ENCODE measurements at regions not wholly inside any gene's neighbourhood (a gene's known extent, or its start where the extent isn't known, plus 50 kb on each side); places are given as distances from the start of the nearest gene placed in this dataset.

DNA sequence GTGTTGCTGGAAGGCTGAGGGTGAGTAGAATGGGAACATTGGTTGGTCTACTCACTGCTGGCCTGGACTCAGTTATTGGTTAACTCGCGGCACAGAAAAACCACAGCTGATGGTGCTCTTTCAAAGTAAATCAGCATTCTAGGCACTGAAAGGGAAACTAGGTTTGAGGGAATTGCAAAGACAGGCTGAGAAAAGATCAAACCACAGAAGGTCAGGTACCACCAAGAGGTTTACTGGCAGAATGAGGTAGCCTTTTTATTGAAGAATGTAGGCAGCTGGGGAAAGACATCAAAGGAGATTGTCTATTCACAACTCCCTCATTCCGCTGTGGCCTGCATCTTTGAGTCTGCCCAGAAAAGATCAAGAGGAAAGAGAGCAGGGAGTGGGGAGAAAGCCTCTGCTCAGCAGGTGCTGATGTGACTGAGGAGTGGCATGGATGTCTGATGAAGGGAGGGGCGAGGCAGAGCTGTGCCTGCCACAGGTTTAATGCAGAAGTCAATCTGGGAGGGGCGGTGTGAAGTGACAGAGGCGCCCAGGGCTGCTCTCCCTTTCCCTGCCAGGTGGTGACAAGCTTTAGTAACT, 255.5 kb downstream of the MAN2A1 start:
- DNase-seq (ENCODE audit: low spot score) = no peak

DNA sequence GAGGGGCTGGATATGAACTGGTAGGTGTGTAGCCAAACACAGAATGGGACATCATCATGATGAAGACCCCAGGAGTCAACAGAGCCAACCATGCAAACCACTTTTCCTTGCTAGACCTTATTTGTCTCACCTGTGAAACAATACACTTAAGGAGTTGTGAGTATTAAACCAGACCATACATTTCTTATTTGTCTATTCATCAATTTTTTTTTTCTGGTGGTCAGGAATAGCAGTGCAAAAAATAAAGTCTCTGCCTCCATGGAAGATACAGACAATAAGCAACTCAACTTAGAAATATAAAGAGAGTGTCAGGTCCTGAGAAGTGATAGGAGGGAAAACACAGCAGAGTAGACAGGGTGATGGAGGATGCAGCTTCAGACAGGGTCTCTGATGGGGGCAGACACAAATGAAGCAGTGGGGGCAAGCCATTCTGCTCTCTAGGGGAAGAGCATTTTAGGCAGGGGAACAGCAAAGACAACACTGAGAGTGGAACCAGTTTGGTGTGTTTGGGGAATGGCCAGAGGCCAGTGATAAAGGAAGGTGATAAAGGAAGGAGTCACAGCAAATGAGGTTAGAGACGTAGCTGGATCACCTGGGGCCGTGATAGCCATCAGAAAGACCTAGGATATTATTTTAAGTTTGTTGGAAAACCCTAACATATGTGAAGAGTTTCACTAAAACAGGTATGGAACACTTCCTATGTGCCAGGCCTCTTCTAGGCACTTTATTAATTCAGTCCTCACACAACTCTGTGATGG, 256.2 kb downstream of the MAN2A1 start:
- DNase-seq (ENCODE audit: low spot score) = no peak

DNA sequence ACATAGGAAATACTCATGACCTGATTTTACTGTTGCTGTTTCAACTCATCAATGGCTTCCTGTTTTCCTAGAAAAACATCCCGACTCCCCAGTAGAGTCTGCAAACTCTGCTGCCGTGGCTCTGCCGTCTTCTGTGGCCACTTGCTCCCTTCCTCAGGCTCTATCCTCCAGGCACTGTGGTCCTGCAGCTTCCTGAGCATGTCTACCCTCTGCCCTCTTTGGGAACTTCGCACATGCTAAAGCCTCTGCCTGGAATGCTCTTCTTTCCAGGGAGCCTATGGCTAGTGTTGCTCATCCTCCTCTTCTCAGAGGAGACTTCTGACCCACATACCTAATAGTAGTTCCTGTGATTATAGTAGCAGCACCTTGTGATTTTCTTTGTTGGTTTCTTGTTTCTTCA, 256.9 kb downstream of the MAN2A1 start:
- no peak for DNase-seq (ENCODE audit: low spot score)

DNA sequence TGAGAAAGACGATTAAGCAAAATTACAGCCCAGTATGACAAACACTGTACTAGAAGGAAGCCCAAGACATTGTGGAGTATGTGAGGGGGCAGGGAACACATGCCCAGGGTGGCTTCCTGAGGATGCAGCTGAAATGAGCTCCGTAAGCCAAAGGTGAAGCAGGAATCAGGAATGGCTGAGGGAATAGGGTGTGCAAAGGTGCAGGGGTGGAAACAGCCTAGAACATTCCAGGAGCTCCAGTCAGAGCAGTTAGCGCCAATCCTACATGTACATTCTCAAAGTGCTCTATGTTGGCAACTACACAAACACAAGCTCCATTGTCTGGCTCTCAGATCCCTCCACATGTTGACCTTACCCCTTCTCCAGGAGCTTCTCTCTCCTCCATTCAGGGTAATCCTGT, 257.9 kb downstream of the MAN2A1 start:
- no peak for DNase-seq (ENCODE audit: low spot score)

DNA sequence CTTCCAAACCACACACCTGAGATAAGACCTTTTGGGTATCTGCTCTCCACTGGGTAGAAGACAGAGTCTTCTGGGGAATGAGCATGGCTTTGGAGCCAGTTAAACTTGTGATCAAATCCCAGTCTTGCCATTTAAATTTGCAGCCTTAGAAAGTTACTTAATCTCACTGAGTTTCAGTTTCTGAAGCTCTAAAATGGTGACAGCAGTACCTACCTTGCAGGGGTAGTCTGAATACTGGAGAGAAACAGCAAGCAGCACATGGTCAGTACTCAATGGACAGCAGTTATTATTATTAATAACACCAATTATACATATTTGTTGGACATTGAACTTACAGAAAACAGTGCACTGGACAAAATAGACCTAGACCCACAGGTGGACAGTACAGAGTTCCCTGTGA, 260.9 kb downstream of the MAN2A1 start:
- no peak for DNase-seq (ENCODE audit: low spot score)

DNA sequence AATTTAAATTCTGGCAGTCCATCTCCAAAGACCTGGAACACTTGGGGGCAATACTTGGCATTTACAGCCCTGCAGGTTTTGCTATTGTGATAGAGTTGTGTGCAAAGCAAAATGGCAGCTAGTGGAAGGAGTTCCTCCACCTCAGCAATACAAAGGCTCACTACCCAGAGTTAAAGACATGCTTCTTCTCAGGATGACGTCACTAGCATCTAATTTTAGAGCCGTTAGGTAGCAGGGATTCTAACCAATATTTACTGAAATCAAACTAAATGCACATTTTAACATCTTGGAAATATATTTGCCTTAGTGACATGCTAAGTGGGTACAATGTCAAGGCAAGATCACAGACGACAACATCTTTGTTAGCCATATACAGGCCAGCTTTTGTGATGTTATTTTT, 261.6 kb downstream of the MAN2A1 start:
- no peak for DNase-seq (ENCODE audit: low spot score)

DNA sequence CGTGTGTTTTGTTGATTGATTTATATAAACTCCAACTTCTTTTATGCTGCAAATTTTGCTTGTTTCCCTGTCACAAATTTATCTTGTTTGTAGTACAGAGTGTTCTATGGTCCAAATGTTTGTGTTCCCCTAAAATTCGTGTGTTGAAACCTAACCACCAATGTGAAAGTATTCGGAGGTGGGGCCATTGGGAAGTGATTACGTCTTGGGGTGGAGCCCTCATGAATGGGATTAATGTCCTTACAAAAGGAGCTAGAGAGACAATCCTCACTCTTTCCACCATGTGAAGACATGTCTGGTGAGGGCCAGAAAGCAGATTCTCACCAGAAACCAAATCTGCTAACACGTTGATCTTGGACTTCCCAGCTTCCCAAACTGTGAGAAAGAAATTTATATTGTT, 262.0 kb downstream of the MAN2A1 start:
- no peak for DNase-seq (ENCODE audit: low spot score)

DNA sequence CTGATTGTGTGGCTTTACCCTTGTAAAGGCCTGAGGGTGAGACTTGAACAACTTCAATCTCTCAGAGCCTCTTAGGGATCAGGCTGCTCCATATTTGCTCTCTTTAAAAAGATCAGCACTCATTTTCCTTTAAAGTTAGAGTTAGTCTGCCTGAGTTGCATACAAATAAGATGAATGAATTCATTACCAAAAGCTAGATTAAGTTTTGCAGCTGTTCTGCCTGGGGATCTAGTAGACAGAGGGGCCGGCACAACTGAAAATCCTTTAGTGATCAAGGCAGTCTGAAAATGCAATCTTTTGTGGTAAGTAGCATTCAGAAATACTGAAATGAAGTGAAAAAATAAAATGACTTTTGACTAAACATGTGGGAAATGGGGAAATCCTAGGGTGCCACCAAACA, 264.0 kb downstream of the MAN2A1 start:
- DNase-seq (ENCODE audit: low spot score) = no peak

DNA sequence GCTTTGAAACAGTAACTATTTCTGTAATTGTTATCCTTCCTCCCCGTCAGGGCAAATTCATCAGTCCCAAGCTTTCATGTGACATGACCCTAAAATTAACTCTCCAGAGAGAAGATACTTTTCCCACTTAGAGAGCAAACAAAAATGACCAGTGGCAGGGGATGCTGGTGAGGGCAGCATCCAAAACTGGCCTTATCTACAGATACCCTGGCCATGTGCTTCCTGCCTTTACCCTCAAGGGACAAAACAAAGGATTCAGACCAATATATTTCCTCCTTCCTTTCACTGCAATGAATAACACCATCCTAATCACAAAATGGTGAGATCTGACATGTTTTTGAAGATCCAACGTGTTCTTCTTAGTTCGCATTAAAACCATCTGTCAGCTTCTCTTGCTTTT, 267.2 kb downstream of the MAN2A1 start:
- no peak for DNase-seq (ENCODE audit: low spot score)

DNA sequence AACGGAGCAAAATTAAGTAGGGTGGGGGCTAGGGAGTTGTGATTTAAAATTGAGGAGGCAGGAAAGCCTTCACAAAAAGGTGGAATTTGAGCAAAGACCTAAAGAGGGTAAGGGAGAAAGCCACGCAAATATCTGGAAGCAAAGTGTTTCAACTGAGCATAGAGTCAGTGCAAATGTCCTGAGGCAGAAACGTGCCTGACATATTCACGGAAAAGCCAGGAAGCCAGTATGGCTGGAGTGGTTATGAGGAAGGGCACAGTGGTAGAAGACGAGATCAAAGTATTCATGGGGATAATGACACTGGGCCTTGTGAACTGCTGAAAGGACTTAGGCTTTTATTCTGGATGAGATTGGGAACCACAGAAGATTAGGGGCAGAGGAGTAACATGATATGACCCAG, 268.4 kb downstream of the MAN2A1 start:
- DNase-seq (ENCODE audit: low spot score) = no peak

DNA sequence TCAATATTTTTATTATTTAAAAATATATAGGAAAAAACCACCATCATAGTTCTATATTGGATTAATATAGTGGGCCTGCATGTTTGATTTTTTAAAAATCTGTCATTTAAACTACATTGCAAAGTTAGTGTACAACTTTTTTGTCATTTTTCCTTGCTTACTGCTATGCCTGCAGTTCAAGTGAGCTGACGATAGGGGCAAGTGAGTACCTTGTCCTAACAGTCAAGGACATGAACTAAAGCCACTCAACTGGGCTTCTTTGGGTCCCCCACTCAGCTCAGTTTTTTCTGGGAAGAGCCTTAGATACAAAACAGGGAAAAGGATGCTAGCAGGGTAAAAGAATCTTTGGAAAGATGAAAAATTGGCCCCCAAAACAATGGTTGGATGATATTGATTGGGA, 269.9 kb downstream of the MAN2A1 start:
- no peak for DNase-seq (ENCODE audit: low spot score)

DNA sequence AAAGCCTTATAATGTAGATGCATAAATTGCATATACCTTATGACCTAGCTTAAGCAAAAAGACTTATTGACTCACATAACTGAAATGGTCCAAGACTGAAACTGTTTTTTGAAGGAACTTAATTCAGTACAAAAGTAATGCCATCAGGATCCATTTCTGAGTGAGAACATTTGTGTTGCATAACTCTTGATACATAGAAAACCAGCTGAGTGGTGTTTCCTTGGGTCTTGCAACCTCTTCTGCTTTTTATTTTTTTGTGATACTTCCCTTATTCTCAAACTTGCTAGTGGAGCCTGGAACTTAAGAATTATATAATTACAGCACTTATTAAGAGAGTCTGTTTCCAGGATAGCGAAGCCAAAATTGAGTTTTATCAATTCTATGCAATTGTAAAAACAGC, 272.0 kb downstream of the MAN2A1 start:
- no peak for DNase-seq (ENCODE audit: low spot score)

DNA sequence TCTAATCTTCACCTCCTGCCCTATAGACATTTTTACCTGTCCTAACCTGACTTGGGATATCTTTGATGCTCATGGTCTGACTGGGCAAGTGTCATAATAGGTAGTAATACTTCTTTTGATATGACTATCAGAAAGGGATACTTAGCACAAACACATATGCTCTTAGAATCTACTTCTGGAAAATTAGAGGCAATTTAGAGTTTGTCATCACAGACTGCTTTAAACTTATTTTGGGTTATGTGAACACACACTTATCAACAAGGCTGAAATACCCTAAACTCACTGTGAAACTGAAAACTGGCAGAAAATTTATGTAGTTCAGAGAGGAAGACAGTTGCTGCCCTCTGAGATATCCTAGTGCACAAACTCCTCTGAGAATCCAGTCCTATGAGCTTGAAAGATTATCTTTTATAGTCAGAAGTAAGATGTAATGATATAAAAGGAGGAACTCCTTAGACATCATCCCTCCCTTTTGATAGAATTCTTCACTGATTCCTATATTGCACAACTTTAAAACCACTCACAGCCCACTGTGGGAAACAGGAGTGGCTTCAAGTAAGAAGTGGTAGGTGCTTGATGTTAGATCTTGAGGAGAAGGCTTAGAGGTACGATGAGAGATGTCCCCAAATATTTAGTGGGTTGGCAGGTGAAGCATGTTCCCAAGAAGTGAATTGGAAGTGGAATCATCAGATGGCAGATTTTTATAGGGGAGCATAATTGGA, 273.3 kb downstream of the MAN2A1 start:
- no peak for DNase-seq (ENCODE audit: low spot score)

DNA sequence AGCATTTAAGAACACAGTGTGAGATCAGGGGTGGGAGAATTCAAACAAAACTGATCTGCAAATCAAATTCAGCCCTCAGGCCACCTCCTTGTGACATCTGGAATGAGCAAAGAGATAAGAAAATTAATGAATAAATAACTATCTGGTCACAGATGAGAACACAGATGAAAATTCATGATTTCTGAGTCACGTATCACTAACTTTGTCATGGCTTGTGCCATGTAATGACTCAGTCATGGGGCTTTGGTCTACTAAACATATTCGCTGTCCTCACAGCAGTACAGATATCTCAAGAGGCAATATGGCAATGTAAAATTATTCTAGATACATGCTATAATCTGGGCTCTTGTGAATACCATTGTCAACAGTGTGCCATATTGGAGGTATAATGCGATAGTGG, 274.4 kb downstream of the MAN2A1 start:
- DNase-seq (ENCODE audit: low spot score) = no peak

DNA sequence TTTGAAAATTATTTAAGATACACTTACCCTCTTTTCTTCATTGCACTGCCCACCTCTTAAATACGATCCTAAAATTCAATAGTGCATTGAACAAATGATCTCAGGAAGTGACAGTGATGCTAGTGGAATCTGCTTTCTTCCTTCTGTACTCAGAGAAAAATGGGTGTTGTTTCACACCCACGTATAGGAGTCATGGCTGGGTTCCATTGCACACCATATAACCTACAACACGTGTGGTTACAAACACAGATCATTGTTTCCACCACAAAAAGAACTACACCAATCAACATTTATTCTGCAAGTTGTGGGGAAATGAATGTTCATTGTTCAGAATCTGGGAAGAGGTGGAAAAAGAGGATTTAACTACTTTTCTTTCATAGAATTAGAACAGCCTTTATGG, 275.9 kb downstream of the MAN2A1 start:
- no peak for DNase-seq (ENCODE audit: low spot score)

DNA sequence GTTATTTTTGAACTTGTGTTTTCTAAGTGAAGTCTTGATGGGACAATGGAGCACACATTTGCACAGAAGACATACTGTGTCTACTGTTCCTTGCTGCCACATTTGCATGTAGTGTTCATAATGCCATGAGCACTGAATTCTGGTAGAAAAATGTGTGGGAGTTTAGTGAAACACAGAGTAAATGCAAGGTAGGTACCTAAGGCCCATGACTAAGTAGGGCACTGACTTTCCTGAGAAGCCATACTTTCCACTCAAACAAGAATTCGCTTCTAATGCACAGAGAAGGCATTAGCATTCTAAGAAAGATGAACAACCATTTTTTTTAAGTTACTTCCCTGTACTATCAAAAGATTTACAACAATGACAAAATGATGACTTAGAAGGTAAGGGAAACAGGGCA, 282.2 kb downstream of the MAN2A1 start:
- no peak for DNase-seq (ENCODE audit: low spot score)

DNA sequence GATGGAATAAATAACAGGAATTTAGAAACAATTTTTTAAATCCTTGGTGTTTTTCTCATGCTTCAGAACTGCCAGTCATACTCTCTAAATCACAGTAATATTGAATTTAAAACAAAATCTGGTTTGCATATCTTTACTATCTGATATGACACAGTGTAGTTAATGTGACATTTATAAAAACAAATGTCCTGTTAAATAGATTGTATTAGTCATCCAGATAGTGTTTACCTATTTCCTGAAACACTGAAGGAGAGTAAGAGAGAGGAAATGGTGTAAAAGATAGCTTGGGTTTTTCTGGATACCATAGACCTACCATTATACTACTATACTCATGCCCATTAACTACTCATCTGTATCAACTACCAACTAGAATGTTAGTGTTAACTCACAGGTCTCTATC, 292.3 kb downstream of the MAN2A1 start:
- DNase-seq (ENCODE audit: low spot score) = no peak

DNA sequence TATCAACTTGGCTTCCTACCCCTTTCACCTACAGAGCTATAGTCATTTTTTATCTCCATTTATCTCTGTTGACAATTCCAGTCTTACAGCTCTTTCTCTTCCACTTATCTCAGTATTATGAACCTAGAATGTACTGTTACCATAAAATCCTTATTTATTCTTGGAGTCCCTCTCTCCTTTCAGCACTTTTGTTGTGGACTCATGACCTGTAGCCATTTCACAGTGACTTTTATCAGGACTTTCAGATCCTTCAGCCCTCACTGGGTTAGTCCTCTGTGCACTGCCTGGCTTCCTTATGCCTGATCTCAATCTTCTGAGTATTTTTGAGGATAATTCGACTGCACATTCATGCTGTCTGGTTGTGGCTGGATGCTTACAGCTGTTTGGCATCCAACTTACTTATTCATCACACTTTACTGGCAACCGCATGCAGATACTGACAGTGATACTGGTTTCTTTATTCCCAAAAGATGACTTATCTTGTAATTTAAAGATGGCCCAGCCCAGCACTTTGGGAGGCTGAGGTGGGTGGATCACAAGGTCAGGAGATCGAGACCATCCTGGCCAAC, 293.3 kb downstream of the MAN2A1 start:
- DNase-seq (ENCODE audit: low spot score) = no peak

DNA sequence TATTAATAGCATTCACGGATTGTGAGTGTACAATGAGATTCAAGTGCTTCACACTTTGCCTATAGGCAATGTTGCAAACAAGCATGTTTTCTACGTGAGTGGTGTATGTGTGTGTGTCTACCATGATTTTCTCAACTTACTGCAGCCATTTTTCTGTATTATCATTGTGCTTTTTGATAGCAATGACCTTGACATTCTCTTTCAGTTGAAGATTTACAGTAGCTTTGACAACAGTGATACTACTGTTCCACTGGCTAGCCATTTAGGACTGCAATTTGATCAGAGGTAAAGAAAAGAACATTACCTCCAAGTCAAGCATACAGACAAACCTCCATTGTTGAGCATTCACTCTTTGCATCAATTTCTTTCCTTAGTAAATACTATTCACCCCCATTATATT, 297.0 kb downstream of the MAN2A1 start:
- no peak for DNase-seq (ENCODE audit: low spot score)

DNA sequence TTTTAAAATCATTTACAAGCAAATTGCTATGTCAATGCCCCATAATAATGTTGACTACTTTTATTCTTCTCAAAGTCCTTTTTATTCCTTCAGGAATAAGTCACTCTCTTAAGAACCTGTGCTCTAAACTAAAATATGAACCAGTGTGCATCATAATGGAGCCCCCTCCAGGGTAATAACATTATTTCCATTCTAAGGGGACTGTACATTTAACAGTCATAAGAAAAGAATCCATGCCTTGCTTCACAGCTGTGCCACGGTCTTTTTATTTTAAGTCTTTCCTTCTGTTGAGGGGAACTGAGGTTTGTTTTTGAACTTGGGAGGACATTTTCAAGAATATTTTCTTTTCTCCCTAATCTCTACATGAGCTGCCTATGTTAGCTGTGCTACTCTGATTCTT, 297.6 kb downstream of the MAN2A1 start:
- DNase-seq (ENCODE audit: low spot score) = no peak

DNA sequence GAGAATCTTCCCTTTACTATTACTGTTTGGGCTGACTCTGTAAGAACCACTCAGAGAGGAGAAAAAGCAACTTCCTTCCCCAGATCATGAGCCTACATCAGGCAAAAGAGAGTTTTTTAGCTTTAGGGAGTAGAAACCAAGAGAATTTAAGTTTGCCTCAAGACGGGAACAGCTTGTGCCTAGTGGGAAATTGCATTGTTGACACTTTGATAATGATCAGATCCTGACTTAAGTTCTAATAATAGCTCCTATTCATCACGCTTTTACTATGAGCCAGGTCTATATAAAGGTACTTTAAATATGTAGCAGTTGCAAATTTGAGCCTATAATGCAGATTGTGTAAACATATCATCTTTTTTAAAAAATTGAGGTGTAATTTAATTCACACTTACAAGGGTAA, 298.2 kb downstream of the MAN2A1 start:
- no peak for DNase-seq (ENCODE audit: low spot score)

DNA sequence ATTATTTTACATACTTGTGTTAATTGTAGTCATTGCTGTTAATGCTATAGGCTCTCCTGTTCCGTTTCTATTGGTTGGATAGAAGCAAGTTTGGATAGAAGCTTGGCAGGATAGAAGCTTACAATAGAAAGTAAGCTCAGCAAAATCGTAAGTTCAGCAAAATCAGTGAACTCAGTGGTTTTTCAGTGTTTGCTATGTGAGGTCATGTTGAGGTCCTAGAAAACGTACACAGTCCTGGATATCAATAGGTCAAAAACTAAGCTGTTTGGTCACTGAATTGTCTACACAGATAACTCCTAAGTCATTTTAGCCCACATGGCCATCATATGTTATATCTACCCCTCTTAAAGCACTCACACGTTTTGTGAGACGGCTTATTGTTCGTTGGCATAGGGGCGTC, 299.4 kb downstream of the MAN2A1 start:
- no peak for DNase-seq (ENCODE audit: low spot score)

DNA sequence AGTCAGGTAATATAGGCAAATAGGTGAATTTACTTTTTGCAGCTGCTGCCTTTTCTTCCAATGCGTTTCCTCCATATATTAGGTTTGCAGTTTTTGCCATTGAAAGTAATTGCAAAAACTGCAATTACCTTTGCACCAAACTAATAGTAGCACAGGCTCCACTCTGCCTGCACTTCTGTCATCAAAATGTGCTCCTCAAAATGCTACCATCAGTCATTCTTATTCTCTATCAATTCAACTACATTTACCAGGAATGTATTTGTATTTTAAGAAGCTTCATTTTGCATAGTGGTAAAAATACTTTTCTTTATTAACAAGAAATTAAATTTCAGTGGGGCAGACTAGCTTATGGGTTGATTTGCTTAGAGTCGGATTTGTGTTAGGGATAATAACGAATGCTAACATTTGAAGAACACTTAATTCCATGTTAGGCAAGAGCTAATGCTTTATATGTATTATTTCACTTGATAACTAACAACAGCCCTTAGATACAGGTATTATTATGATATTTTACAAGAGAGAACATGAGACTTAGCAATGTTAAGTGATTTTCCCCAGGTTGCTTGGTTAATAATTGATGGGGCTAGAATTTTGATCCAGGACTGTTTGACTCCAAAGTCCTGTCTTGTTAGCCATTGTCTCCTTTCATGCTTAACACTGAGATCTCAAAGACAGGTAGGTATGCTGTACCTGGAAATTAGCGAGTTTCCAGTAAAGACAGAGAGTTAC, 300.4 kb downstream of the MAN2A1 start:
- DNase-seq (ENCODE audit: low spot score) = no peak

Measured in AG08395 (cell line).